H1 (cell line): ENCODE measurements at regions not wholly inside any gene's neighbourhood (a gene's known extent, or its start where the extent isn't known, plus 50 kb on each side); places are given as distances from the start of the nearest gene placed in this dataset.
A peak's percentile ranks its signal among the peaks of the same experiment; 100 is the strongest.

Experiments used
- CTCF ChIA-PET: fragments of 300-600 bp; sonication (Branson Sonifier 250); formaldehyde crosslinking; loops from one replicate; lab custom pipeline; 2021; ENCODE audit not compliant: partially characterized antibody; lab: Charles Lee
- POLR2A ChIA-PET: fragments of 300-600 bp; sonication (Branson Sonifier 250); formaldehyde crosslinking; loops from one replicate; lab custom pipeline; 2021; ENCODE audit warnings: inconsistent platforms; ENCODE audit not compliant: partially characterized antibody; lab: Charles Lee
- DNase-seq, 2 experiments: peaks; one replicate each; pipeline versions ENCODE4 v3.0.0 to v3.0.0-alpha.2; 2010 to 2022; ENCODE audit warnings: low spot score in 2 of 2, low read depth in 1 of 2, mixed read lengths in 1 of 2
- FAIRE-seq: peaks from 2 replicates; lab custom pipeline; 2011; peaks lifted over from hg19 to GRCh38; lab: Jason Lieb, UNC
- H2AFZ ChIP-seq: 2 replicates; pipeline ENCODE4 v1.8.1; 2012; ENCODE audit warnings: low read length, inconsistent platforms
- H2AK5ac ChIP-seq: 2 replicates; pipeline ENCODE4 v1.6.1; 2013; ENCODE audit warnings: low read depth, low read length
- H2BK120ac ChIP-seq: replicated peaks from 2 replicates; pipeline ENCODE3; 2013; ENCODE audit warnings: low read depth, low read length, inconsistent platforms
- H2BK12ac ChIP-seq: 2 replicates; pipeline ENCODE4 v1.6.1; 2013; ENCODE audit warnings: low read depth, low read length
- H2BK15ac ChIP-seq: 2 replicates; pipeline ENCODE4 v1.6.1; 2013; ENCODE audit warnings: low read length
- H2BK20ac ChIP-seq: 2 replicates; pipeline ENCODE4 v1.6.1; 2013; ENCODE audit warnings: low read length
- H2BK5ac ChIP-seq: 2 replicates; pipeline ENCODE4 v1.6.1; 2013; ENCODE audit warnings: low read depth, low read length
- H3K14ac ChIP-seq: 2 replicates; pipeline ENCODE4 v1.6.1; 2013; ENCODE audit warnings: inconsistent platforms; ENCODE audit not compliant: insufficient read length
- H3K18ac ChIP-seq: 2 replicates; pipeline ENCODE4 v1.6.1; 2013; ENCODE audit warnings: low read length; ENCODE audit errors: extremely low read depth
- H3K23ac ChIP-seq: 2 replicates; pipeline ENCODE4 v1.6.1; 2013; ENCODE audit warnings: inconsistent platforms; ENCODE audit not compliant: insufficient read length
- H3K23me2 ChIP-seq: 2 replicates; pipeline ENCODE4 v1.6.1; 2013; ENCODE audit warnings: low read depth, low read length
- H3K27ac ChIP-seq: 2 replicates; pipeline ENCODE4 v1.6.1; 2011; ENCODE audit warnings: low read depth, low read length, inconsistent platforms
- H3K27me3 ChIP-seq, 4 experiments: replicated peaks in 1 of 4; 1 replicate in 1 of 4; 2 replicates in 3 of 4; pipeline versions ENCODE4 v1.6.1 to v1.8.1; 2011 to 2013; ENCODE audit warnings: low read length in 3 of 4, mild to moderate bottlenecking in 3 of 4, inconsistent platforms in 2 of 4, mixed read lengths in 2 of 4, moderate library complexity in 1 of 4; ENCODE audit not compliant: control insufficient read depth in 3 of 4, insufficient read depth in 3 of 4; ENCODE audit errors: extremely low read depth in 1 of 4
- H3K36me3 ChIP-seq, 4 experiments: 2 replicates each; pipeline versions ENCODE4 v1.6.1 to v1.8.1; 2011 to 2013; ENCODE audit warnings: mild to moderate bottlenecking in 4 of 4, low read length in 3 of 4, moderate library complexity in 2 of 4, control low read depth in 1 of 4, inconsistent platforms in 1 of 4; ENCODE audit not compliant: insufficient read depth in 4 of 4, control insufficient read depth in 2 of 4
- H3K4ac ChIP-seq: replicated peaks from 2 replicates; pipeline ENCODE3; 2013; ENCODE audit warnings: low read length, low read depth, mixed read lengths, inconsistent platforms; ENCODE audit not compliant: insufficient read length
- H3K4me1 ChIP-seq, 4 experiments: replicated peaks in 1 of 4; 1 replicate in 1 of 4; 2 replicates in 3 of 4; pipeline versions ENCODE4 v1.6.1 to v1.8.1; 2011 to 2013; ENCODE audit warnings: low read length in 3 of 4, inconsistent platforms in 2 of 4, mixed read lengths in 1 of 4; ENCODE audit not compliant: insufficient read depth in 4 of 4, control insufficient read depth in 3 of 4
- H3K4me2 ChIP-seq, 2 experiments: 2 replicates each; pipeline versions ENCODE4 v1.6.1 to v1.8.1; 2011 to 2013; ENCODE audit warnings: low read depth in 2 of 2, low read length in 2 of 2, control low read depth in 1 of 2, inconsistent platforms in 1 of 2, mild to moderate bottlenecking in 1 of 2; ENCODE audit not compliant: insufficient read depth in 1 of 2
- H3K4me3 ChIP-seq, 4 experiments: fragments of 200-600, 300-600 bp in 1 of 4; sonication (generic), shearing (Covaris generic), sonication (Bioruptor Twin) in 1 of 4; 2 replicates each; pipeline versions ENCODE4 v1.5.1 to v1.8.1; 2011 to 2016; ENCODE audit warnings: low read length in 4 of 4, low read depth in 3 of 4, control low read depth in 2 of 4, inconsistent platforms in 2 of 4, mild to moderate bottlenecking in 2 of 4, mixed read lengths in 1 of 4, moderate library complexity in 1 of 4; ENCODE audit not compliant: insufficient read depth in 2 of 4; ENCODE audit errors: extremely low read depth in 1 of 4
- H3K56ac ChIP-seq: replicated peaks from 2 replicates; pipeline ENCODE3; 2013; ENCODE audit warnings: low read depth, mild to moderate bottlenecking, mixed read lengths, low read length, inconsistent platforms; ENCODE audit not compliant: insufficient read length
- H3K79me1 ChIP-seq: 2 replicates; pipeline ENCODE4 v1.6.1; 2013; ENCODE audit warnings: low read depth, low read length, control low read depth
- H3K79me2 ChIP-seq, 2 experiments: 2 replicates each; pipeline versions ENCODE4 v1.6.1 to v1.8.1; 2012 to 2013; ENCODE audit warnings: low read length in 2 of 2, mild to moderate bottlenecking in 2 of 2, inconsistent platforms in 1 of 2; ENCODE audit not compliant: insufficient read depth in 2 of 2, control insufficient read depth in 1 of 2
- H3K9ac ChIP-seq, 4 experiments: replicated peaks in 1 of 4; 1 replicate in 1 of 4; 2 replicates in 3 of 4; pipeline versions ENCODE4 v1.6.1 to v1.8.1; 2011 to 2013; ENCODE audit warnings: low read depth in 3 of 4, low read length in 3 of 4, control low read depth in 2 of 4, mild to moderate bottlenecking in 2 of 4, moderate library complexity in 2 of 4, inconsistent platforms in 1 of 4; ENCODE audit errors: extremely low read depth in 1 of 4
- H3K9me3 ChIP-seq, 2 experiments: 2 replicates each; pipeline versions ENCODE4 v1.6.1 to v1.8.1; 2012 to 2013; ENCODE audit warnings: mild to moderate bottlenecking in 2 of 2, moderate library complexity in 2 of 2, control low read depth in 1 of 2, inconsistent platforms in 1 of 2, low read depth in 1 of 2, low read length in 1 of 2, mixed read lengths in 1 of 2; ENCODE audit not compliant: insufficient read depth in 2 of 2
- H4K20me1 ChIP-seq, 2 experiments: replicated peaks in 1 of 2; 2 replicates each; pipeline versions ENCODE3 to v1.8.1; 2011 to 2013; ENCODE audit warnings: inconsistent platforms in 2 of 2, low read length in 2 of 2, mild to moderate bottlenecking in 1 of 2; ENCODE audit not compliant: insufficient read depth in 2 of 2, control insufficient read depth in 1 of 2
- H4K5ac ChIP-seq: 2 replicates; pipeline ENCODE4 v1.6.1; 2013; ENCODE audit warnings: low read length, low read depth, mixed read lengths, inconsistent platforms; ENCODE audit not compliant: insufficient read length
- H4K8ac ChIP-seq: 2 replicates; pipeline ENCODE4 v1.8.0; 2013; ENCODE audit warnings: mild to moderate bottlenecking, moderate library complexity, low read length, inconsistent platforms; ENCODE audit not compliant: insufficient read depth; ENCODE audit errors: extremely low read depth
- H4K91ac ChIP-seq: replicated peaks from 2 replicates; pipeline ENCODE3; 2013; ENCODE audit warnings: low read length, mixed read lengths, inconsistent platforms; ENCODE audit not compliant: insufficient read length
- SP4 ChIP-seq: IDR thresholded peaks from 2 replicates; pipeline ENCODE4 v1.6.1; 2012; ENCODE audit warnings: low read length, inconsistent platforms
- WGBS, 2 experiments: shearing (Covaris generic) in 1 of 2; methylation state at CpG; one replicate each; pipeline versions ENCODE4 v1.1.6 to v1.1.7; 2013 to 2015; ENCODE audit warnings: low lambda C conversion rate in 2 of 2, mixed read lengths in 2 of 2, inconsistent platforms in 1 of 2, low coverage in 1 of 2, missing lambda C conversion rate in 1 of 2; ENCODE audit not compliant: insufficient replicate concordance in 2 of 2, insufficient coverage in 1 of 2, insufficient read length in 1 of 2; ENCODE audit errors: extremely low coverage in 1 of 2, missing lambda C conversion rate in 1 of 2; 5-methylcytosine and 5-hydroxymethylcytosine counted together

GRCh38 chr6:167507376-167507945 is 182.6 kb downstream of the TTLL2 start:
- POLR2A ChIA-PET = interaction anchor here (0.5 kb wide), 1 partner anchor 158 kb away, joined by 3 read pairs; no protein-coding TSS in a partner anchor

More at GRCh38 chr6:167507376-167507945, 182.6 kb downstream of the TTLL2 start:
- no peaks in the 10 kb centered on the region for H3K9me3 ChIP-seq
- 0 out of 2 replicates have a peak overlapping the region, but pooled peaks have one; percentile 18 for H2BK20ac ChIP-seq
- H3K4me2 ChIP-seq = no peak overlapping the region
- H2AFZ ChIP-seq = no peak overlapping the region
- no peak overlapping the region for H3K27ac ChIP-seq
- H4K91ac ChIP-seq = no peak overlapping the region
- no peak overlapping the region for H3K23ac ChIP-seq
- no peak overlapping the region; the same call in 1 of the 2 replicates for H2AK5ac ChIP-seq
- no peak overlapping the region for H3K56ac ChIP-seq
- no peak for TF ChIP-seq SP4
- TF ChIP-seq, all 59 proteins: peak for 0
- Histone ChIP-seq H3K36me3 (no peaks in the 10 kb centered on the region), H3K4me3 (no peak overlapping the region), H3K79me1 (no peaks in the 10 kb centered on the region), H2BK5ac (0 out of 2 replicates have a peak overlapping the region, but pooled peaks have one; percentile 26), H2BK15ac (peak overlapping the region; percentile 72; the same call in 1 of the 2 replicates), H2BK12ac (peak overlapping the region; percentile 50; the same call in 1 of the 2 replicates), H3K9ac (no peak overlapping the region), H3K4ac (no peak overlapping the region), H3K18ac (no peak overlapping the region; the same call in 1 of the 2 replicates), H3K27me3 (no peaks in the 10 kb centered on the region), H3K14ac (no peak overlapping the region), H4K20me1 (no peaks in the 10 kb centered on the region), H2BK120ac (no peak overlapping the region), H3K79me2 (no peaks in the 10 kb centered on the region), H4K8ac (no peak overlapping the region), H4K5ac (no peak overlapping the region), H3K23me2 (peaks cover 4% of the 10 kb centered on the region; the same call in 1 of the 2 replicates), H3K4me1 (peaks cover 0 to 11% (median 0%) of the 10 kb centered on the region in 4 experiments; a peak in 2 of 7 replicates)
- FAIRE-seq (no peak), DNase-seq (no peak)
- WGBS, 2 experiments = 89% methylated on average over 9 of the region's 15 CpGs; no CpG with 5 or more reads in 1 of the 2 experiments
- CTCF ChIA-PET = no interaction called here
